Jurkat, Clone E6-1 (cell line): ENCODE measurements at regions not wholly inside any gene's neighbourhood (a gene's known extent, or its start where the extent isn't known, plus 50 kb on each side); places are given as distances from the start of the nearest gene placed in this dataset.
A peak's percentile ranks its signal among the peaks of the same experiment; 100 is the strongest.
"Not testable (repeated sequence)": the region's sequence is repeated elsewhere in the genome, so short reads cannot be mapped to it uniquely, and the experiment has no call there.

Source experiments
- DNase-seq: peaks from one replicate; pipeline ENCODE4 v3.0.0-alpha.2; 2011; ENCODE audit warnings: low read depth, low spot score
- H3K4me3 ChIP-seq: 2 replicates; pipeline ENCODE4 v1.5.1; 2011; ENCODE audit warnings: mild to moderate bottlenecking, low read length, control low read depth, moderate library complexity

DNA sequence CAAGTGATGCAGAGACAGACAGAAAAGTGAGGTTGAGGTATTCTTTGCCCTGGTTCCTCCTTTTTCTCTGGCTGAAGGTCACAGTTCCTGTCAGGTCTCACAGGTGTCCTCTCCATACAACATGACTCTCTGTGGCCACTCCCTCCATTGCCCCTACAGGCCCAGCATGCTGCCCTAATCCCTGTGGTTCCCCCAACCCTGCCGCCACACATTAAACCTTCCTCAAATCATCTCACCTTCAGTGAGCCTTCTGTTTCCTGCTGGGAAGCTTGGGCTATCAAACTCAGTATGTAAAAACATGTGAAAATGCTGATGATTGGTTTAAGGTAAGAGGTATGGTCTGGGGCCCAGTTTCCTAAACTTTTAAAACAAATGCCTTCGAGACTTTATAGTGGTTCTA, 159.0 kb upstream of the E2F7 start:
- H3K4me3 ChIP-seq, result no peak overlapping the region
- DNase-seq, result no peak

GRCh38 chr12:77222336-77222735, 157.0 kb upstream of the E2F7 start:
- DNase-seq, result no peak
- no peak overlapping the region for H3K4me3 ChIP-seq

DNA sequence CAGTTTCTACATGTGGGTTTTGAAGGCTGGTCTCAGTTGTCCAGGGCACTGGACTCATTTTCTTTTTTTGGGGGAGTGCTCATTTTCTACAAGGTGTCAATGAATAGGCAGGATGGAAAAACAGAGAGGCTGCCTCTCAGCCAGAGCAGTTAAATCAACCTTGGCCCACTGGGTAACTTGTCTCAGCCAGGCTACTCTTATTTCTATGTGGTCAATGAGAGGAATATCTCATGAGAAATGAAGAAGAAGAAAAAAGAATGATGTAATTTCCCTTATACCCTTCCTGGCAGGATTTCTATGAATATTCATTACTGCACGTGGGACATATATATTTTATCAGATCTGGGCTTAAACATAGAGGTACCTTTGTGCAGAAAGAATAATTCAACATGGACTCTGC, 155.2 kb upstream of the E2F7 start:
- no peak overlapping the region for H3K4me3 ChIP-seq
- DNase-seq, result no peak

DNA sequence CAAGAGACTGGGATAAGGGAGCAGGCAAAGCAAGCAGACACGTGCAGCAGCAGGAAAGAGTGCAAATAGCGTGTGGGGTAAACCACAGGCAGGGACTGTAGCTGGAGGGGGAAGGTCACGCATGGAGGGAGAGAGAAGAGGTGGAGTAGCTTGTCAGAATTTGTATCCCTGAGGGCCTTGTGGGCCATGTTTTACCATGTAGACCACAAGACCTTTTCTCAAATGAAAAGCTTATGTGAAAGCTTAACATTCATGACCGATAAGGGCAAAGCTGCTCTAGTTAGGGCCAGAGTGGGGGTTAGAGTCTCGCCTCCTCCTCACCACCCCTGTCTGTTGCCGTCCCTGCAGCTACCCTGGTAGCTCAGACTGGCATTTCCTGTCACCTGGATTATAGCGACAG, 152.9 kb upstream of the E2F7 start:
- no peak overlapping the region for H3K4me3 ChIP-seq
- DNase-seq, result no peak

DNA sequence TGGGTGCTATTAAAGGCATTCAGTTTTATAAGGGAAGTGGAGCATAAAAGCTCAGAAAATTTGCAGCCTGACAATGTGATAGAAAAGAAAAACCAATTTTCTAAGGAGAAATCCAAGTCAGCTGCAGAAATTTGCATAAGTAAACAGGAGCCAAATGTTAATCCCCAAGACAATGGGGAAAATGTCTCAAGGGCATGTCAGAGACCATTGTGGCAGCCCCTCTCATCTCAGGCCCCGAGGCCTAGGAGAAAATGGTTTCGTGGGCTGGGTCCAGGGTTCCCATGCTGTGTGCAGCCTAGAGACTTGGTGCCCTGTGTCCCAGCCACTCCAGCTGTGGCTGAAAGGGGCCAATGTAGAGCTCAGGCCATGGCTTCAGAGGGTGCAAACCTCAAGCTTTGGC, 150.8 kb upstream of the E2F7 start:
- DNase-seq, H3K4me3 ChIP-seq: not testable (repeated sequence)

DNA sequence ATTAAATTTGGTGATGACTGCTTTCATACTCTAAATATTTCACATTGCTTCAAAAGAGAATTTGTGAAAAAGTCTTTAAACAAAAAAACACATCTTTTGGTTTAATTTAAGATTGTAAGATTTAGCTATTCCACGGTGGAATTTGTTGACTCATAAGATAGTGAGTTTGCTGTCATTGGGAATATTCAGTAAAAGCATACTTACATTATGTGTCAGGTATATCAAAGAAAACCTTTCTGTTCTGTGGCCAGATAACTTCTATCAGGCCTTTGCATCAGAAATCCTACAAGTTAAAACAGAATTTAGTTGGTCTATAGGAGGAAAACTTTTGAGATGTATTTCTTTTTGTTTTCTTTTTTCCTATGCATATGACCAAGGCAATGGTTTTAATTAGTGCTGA, 148.8 kb upstream of the E2F7 start:
- H3K4me3 ChIP-seq, result no peak overlapping the region
- DNase-seq, result no peak

DNA sequence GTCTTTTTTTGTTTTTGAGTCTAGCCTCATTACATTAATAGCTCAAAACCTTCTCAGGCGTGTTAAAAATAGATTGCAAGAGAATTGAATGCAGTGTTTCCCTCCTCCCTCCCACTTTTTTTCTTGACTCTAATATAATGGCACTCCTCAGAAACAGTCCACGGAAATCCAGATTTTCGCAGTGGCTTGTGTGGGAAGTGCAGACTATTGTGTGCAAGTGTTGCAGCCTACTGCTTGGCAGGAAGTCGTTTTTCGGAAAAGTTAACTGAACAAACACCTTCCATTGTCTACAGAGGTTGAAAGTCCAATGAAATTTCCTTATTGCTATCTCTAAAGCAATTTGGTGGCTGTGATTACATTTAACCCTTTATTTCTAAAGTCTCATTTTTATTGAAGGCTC, 147.9 kb upstream of the E2F7 start:
- H3K4me3 ChIP-seq, result no peak overlapping the region
- no peak for DNase-seq

DNA sequence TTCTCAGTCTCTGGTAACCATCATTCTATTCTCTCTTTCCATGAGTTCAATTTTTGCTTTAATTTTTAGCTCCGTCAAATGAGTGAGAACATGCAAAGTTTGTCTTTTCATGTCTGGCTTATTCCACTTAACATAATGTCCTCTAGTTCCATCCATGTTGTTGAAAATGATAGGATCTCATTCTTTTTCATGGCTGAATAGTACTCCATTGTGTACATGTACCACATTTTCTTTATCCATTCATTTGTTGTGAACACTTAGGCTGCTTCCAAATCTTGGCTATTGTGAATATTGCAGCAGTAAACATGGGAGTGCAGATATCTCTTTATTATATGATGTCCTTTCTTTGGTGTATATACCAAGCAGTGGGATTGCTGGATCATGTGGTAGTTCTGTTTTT, 145.4 kb upstream of the E2F7 start:
- no peak for DNase-seq
- H3K4me3 ChIP-seq, result no peak overlapping the region

- H3K4me3 ChIP-seq, result no peak overlapping the region
- DNase-seq, result peak; percentile 12
These were observed 138.7 kb upstream of the E2F7 start for GRCh38 chr12:77204083-77204482.

DNA sequence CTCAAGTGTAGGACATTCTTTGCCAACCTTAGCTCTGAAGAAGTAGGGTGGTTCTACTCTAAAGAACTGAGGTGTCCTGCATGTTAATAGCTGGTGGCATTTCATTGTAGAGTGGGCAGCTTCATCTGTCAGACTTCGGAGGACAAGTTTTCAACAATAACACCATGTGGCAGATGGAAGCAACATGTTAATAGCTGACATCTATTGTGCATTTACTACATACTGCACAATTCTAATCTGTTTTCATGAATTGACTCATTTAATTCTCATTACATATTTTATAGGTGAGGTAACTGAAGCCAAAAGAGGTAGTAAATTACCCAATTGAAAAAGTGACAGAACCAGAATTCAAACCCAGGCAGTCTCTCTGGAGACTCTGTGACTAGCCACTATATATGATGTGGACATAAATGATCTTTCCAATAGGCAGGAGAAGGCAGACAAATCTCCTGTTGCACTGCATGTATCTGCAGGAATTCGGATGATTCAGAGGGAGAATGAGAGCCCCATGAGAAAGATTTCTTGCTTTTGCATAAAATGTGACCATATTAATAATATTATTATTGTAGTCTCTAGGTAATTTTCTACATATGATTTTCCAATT, 137.2 kb upstream of the E2F7 start:
- no peak for DNase-seq
- H3K4me3 ChIP-seq, result no peak overlapping the region

- H3K4me3 ChIP-seq, result no peak overlapping the region
- no peak for DNase-seq
These were observed 124.6 kb upstream of the E2F7 start for GRCh38 chr12:77189901-77190416.

- no peak for DNase-seq
- H3K4me3 ChIP-seq, result no peak overlapping the region
These were observed 124.1 kb upstream of the E2F7 start for GRCh38 chr12:77189458-77189857.

DNA sequence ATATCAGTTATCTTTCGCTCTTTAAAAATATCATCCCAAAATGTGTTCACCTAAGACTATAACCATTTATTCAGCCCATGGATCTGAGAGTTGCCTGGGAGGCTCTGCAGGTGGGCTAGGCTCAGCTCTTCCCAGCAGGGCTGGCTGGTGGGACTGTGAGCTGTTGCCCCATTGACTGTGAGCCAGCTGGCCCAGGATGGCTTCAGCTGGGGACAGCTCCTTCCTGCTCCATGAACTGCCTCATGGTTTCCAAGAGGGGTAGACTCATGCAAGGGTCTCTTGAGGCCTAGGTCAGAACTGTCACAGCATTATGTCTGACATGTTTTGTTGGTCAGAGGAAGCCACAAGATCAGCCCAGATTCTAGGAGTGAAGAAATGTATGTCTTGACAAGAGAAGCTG, 114.1 kb upstream of the E2F7 start:
- H3K4me3 ChIP-seq, result no peak overlapping the region
- no peak for DNase-seq

DNA sequence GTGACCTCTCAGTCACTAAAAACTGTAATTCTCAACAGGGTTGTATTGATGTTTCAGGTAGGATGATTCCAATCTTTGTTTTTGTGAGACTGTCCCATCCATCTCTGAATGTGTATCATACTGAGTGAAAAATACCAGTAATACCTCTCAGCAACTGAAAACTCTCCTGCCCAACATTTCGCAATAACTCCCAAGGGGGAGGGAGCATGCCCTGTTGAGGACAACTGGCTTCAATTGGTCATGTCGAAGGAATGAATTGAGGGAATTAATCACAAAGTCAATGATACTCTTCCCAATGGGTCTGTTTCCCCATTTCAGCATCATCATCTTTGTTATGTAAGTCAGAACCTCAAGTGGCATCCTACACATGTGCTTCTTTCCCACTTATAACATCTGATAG, 102.4 kb upstream of the E2F7 start:
- no peak for DNase-seq
- H3K4me3 ChIP-seq, result no peak overlapping the region

- no peak for DNase-seq
- no peak overlapping the region for H3K4me3 ChIP-seq
These were observed 101.3 kb upstream of the E2F7 start for GRCh38 chr12:77166696-77167095.

DNA sequence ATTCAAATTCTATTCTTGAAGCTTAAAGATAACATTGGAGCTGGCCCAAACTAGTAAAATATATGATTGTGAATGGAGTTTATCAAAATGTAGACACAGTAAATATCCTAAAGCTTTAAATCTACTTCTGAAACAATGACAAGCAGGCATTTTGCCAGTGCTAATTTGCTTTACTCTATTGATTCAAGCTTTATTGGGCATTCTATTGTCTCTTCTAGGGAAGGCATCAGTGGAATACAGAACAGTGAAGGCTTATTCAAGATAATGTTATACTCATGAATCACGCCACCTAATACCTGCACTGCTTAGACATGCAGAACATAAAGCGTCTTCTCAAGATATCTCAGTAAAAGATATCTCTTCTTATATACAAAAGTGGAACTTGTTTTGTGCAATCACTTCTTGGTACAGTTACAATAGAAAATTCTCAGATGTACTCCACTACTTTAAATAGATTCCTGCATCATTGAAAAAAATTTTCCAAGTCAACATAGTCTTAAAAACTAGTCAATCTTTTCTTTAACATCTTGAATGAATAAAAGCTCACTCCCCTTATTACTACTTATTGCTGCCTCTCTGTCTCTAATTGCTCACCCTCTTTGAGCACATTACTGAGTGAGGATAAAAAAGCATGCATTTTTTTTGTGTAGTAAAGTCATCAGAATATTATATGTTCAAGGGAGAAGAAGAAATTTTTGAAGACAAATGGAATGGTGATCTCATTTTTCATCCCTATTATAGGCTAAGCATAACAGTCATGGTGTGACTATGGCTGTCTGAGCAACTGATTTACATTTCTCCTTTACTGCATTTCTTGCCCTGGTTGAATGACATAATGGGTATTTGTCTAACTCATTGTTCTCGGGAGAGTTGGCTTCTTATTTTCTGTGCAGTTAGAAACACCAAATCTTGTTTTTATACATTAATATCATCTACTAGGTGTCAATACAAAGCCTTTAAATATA, 98.0 kb upstream of the E2F7 start:
- no peak for DNase-seq

GRCh38 chr12:77161944-77162343, 96.6 kb upstream of the E2F7 start:
- no peak overlapping the region for H3K4me3 ChIP-seq
- DNase-seq, result no peak

More for the DNA sequence above, 98.0 kb upstream of the E2F7 start:
- H3K4me3 ChIP-seq, result no peak overlapping the region

DNA sequence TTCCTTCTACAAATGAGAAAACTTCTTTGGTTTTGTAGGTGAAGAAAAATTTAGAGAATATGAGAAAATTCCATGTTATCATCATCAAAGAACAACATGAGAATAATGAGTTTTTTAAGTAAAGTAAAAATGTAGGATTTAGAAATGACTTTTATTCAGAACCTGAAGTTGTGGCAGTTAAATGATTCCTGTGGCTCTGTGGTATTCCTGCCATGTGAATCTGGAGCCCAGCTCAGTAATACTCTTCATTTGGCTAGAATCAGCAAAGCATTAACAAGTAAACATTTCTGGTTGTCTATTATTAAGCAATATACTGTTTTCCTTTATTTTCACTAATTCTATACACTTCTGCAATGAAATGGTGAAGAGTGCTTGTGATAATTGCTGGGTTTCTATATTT, 95.6 kb upstream of the E2F7 start:
- no peak overlapping the region for H3K4me3 ChIP-seq
- no peak for DNase-seq

GRCh38 chr12:77153706-77154105, 88.3 kb upstream of the E2F7 start:
- no peak for DNase-seq
- no peak overlapping the region for H3K4me3 ChIP-seq

- no peak overlapping the region for H3K4me3 ChIP-seq
- DNase-seq, result peak; percentile 1
These were observed 87.3 kb upstream of the E2F7 start for GRCh38 chr12:77152623-77153193.
